Esophagus muscularis mucosa (tissue), 4 donors: ENCODE measurements at regions not wholly inside any gene's neighbourhood (a gene's known extent, or its start where the extent isn't known, plus 50 kb on each side); places are given as distances from the start of the nearest gene placed in this dataset.

ENCODE experiments used
- CTCF ChIP-seq, 3 experiments: fragments of 200-600 bp in 2 of 3; fragments of 450-650 bp in 1 of 3; sonication (generic) in 2 of 3; IDR thresholded peaks; one replicate each; pipeline ENCODE4 v1.5.1; 2017 to 2019; ENCODE audit warnings: antibody characterized with exemption in 3 of 3, mild to moderate bottlenecking in 2 of 3, moderate library complexity in 1 of 3
- EP300 ChIP-seq: sonication (generic); formaldehyde crosslinking; IDR thresholded peaks from one replicate; pipeline ENCODE4 v1.6.1; 2017; ENCODE audit warnings: antibody characterized with exemption
- POLR2AphosphoS5 ChIP-seq, 2 donors: sonication (generic); formaldehyde crosslinking; IDR thresholded peaks; one replicate each; pipeline ENCODE4 v1.6.1; 2017; ENCODE audit warnings: antibody characterized with exemption in 2 of 2

- no peak for TF ChIP-seq CTCF (IDR thresholded peaks at IDR 0.05)
- no peak for TF ChIP-seq EP300
- TF ChIP-seq POLR2AphosphoS5 (IDR thresholded peaks at IDR 0.05) = no peak
These were observed 270.6 kb downstream of the IRX2 start for GRCh38 chr5:2480871-2481270.
